HG03039 (cell line): ENCODE measurements at regions not wholly inside any gene's neighbourhood (a gene's known extent, or its start where the extent isn't known, plus 50 kb on each side); places are given as distances from the start of the nearest gene placed in this dataset.
"Not testable (repeated sequence)": the region's sequence is repeated elsewhere in the genome, so short reads cannot be mapped to it uniquely, and the experiment has no call there.

Experiments
- ATAC-seq: cut with Tn5 transposase; IDR thresholded peaks from one replicate; pipeline ENCODE4 v1.9.1; 2021; ENCODE audit warnings: mild to moderate bottlenecking, moderate library complexity; ENCODE audit not compliant: unreplicated experiment

DNA sequence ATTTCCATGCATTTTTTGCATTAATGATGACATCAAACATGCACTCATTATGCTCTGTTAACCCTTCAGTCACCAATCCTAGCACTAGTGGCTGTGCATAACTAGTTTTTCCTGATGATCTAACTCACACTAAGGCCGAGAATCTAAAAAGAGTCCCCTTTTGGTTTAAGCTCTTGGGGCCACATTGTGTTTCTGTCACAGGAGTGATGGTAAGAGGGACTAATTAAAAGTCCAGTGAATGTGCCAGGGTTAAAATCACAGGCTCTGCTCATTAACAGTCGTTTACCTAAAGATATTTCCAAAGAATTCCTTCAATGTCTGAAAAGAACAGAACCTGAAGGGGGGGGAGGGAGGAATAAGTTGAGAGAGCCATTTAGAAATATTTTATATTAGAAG is 359.0 kb upstream of the ANKRD30A start:
- ATAC-seq, result no peak

DNA sequence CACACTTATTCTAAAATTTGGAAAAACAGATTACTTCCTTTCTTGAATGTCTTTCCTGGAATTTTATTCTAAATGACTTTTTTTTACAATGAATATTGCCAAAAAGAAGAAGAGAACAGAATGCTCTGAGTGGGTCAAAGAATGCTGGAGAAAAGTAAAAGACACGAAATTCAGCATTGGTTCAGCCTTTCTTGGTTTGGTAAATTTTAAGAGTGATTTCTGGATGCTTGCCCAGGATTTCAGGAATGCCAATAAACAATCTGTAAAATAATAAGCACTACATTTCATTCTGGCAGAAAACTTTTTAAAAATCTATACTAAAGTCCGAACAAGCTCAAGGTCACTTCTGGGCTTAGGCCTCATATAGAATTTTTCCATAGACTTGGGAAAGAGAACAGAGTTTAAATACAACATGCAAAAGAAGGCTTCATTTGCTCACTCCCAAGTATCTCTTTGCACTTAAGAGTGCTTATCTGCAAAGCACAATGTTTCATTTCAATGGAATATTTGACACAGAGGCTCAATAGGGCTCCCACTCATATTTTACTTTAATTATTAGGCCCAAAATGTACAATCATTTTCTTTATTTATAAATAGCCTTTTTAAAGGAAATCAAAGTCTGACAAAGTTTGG is 359.5 kb upstream of the ANKRD30A start:
- ATAC-seq, result no peak

DNA sequence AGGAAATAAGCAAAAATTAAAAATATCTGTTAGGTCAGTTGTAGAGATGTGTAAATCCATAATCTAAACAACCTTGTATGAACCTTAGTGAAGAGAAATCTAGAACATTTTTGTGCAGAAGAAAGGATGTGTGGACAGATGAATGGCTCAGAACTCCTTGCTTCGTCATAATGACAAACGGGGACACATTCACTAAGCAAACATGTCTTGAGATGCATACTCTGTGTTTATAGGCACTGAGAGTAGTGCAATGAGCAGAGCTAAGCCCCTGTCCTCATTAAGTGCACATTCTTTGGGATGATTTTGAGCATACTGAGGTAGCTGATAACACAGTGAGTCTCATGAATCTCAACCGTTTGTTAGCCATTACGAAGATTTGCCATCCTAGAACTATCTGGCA is 360.6 kb upstream of the ANKRD30A start:
- ATAC-seq, result no peak

DNA sequence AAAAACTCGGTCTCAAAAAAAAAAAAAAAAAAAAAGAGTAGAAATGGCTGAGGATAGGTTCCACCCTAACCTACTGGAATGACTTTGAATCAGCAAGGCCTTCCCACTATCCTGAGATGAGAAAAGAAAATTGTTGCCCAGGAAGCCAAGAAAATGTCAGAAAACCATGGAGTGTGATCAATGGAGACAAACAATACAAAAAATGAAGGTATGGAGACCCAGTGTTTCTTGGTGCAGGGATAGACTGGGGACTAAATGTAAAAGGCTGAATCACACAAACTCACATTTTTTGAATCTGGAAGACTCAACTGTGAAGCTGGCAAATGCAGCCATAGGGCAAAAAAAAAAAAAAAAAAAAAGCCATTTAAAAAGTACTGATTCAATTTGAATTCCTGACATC is 364.3 kb upstream of the ANKRD30A start:
- no peak for ATAC-seq

DNA sequence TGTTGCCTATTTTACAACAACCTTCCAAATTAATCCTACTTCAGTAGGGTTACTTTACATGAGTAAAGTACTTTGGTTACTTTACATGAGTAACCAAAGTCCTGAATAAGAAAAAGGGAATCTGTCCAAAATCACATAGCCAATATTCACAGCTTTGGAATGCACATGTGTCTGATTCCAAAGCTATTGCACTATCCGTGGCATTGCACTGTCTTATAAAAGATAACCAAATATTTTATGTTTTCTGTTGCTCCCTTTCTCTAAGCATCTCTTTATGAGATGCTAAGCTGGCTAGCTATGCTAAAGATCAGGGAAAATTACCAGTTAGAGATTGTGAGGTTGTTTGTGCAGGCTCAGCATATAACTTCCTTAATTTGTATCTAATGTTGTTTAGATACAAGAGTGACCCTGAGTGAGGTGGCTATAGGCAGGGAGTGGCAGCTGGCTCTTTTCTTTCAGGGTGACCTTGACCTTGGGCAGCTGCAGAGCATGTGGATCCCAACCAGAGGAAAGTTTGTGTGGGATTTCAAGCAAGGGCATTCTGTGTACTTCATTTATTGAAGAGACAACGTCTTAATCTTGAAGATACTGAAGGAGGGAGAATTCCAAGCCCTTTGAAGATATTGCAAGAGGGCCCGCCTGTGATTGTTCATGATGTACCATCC is 366.1 kb upstream of the ANKRD30A start:
- ATAC-seq, result no peak

DNA sequence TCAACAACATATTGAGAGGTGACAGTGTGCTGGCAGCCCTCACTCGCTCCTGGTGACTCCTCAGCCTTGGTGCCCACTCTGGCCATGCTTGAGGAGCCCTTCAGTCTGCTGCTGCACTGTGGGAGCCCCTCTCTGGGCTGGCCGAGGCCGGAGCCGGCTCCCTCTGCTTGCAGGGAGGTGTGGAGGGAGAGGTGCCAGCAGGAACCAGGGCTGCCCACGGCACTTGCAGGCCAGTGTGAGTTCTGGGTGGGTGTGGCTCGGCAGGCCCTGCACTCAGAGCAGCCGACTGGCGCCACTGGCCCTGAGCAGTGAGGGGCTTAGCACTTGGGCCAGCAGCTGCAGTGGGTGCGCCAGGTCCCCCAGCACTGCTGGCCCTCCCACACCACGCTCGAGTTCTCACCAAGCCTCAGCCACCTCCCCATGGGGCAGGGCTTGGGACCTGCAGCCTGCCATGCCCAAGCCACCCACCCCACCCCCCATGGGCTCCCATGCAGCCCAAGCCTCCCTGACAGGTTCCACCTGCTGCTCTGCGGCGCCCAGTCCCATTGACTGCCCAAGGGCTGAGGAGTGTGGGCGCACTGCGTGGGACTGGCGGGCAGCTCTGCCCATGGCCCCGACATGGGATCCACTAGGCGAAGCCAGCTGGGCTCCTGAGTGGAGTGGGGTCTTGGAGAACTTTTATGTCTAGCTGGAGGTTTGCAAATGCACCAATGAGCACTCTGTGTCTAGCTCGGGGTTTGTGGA is 377.1 kb upstream of the ANKRD30A start:
- no peak for ATAC-seq

DNA sequence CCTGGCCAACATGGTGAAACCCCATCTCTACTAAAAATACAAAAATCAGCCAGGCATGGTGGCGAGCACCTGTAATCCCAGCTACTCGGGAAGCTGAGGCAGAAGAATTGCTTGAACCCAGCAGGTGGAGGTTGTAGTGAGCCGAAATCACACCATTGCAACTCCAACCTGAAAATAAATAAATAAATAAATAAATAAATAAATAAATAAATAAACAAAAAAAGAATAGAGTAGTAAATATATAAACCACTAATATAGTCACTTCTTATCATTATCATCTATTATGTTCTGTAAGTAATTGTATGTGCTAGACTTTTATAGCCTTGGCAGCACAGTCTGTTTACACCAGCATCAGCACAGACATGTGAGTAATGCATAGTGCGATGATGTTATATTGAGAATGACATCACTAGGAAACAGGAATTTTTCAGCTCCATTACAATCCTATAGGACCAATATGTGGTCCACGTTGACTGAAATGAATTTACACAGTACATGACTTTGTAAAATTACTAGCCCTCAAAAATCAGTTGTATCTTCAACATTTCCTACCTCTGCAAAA is 385.4 kb upstream of the ANKRD30A start:
- no peak for ATAC-seq

DNA sequence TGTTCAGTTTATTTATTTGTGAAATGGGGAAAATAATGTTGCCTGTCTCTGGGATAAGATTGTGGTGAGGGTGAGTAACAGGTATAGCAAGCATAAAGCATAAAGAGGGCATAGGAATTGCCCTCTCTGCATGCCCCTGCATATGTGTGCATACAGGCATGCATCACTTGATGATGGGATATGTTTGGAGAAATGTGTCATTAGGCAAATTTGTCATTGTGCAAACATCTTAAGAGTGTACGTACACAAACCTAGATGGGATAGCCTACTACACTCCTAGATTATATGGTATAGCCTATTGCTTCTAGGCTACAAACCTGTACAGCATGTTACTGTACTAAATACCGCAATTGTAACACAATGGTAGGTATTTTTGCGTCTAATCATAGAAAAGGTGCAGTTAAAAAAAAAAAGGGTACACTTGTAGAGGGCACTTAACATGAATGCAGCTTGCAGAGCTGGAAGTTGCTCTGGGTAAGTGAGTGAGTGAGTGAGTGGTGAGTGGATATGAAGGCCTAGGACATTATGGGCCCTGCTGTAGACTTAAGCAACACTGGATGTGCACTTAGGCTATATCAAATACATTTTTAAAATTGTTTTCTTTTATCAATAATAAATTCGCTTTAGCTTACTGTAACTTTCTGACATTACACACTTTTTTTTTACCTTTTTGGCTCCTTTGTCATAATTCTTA is 386.5 kb upstream of the ANKRD30A start:
- no peak for ATAC-seq

DNA sequence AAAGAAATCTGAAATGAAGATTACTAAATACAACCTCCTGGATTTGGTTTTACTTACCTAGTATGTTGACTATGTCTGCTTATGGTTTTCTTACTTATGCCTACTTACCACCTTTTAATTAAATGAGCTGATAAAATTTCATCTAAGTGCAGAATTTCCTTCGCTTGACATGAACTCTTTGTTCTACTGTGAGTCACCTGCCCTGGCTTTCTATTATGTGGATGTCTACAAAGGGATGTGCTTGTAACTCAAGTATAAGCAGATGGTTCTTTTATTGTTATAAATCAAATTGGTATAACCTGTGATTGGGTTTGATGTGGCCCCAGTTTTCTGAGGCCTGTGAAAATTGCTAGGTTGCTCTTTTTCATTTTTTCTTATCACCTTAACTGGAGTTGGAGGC is 389.1 kb upstream of the ANKRD30A start:
- no peak for ATAC-seq

DNA sequence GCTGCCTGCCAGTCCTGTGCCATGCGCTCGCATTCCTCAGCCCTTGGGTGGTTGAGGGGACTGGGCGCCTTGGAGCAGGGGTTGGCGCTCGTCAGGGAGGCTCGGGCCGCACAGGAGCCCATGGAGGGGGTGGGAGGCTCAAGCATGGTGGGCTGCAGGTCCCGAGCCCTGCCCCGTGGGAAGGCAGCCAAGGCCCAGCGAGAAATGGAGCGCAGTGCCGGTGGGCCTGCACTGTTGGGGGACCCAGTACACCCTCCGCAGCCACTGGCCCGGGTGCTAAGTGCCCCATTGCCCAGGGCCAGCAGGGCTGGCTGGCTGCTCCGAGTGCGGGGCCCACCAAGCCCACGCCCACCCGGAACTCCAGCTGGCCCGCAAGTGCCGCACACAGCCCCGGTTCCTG is 390.8 kb upstream of the ANKRD30A start:
- not testable (repeated sequence) for ATAC-seq

DNA sequence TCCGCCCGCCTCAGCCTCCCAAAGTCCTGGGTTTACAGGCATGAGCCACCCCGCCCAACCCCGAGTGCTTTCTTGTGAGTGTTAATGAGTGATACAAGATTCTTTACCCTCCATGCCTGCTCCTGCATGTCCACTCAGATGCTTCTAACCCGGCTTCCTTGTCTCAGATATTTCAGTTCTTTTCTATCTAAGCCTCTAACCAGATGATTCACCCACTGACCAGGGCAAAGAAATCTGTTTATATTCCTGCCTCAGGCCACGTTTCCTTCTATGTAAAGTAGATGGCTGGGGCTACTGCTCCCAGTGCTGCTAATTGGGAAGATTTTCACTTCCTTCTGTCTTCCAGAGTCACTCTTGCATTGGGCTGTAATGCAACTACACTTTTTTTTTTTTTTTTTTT is 395.1 kb upstream of the ANKRD30A start:
- ATAC-seq, result no peak

DNA sequence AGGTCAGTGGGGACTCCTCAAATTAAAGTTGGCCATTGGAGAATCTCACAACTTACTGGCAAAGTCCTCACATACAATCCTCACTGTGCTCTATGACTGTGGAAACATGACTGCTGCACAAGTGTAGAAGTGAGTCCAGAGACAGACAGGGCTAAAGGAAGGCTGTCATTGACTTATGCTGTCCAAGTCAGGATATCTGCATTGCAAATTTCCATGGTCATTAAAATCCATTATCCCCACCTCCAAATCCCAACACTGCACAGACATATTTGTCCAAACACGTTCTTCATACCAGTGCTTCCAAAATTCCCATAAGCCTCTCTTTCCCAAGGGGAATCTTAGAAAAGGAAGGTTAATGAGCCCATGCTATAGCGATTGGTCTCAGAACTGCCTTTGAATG is 396.8 kb upstream of the ANKRD30A start:
- ATAC-seq, result no peak

DNA sequence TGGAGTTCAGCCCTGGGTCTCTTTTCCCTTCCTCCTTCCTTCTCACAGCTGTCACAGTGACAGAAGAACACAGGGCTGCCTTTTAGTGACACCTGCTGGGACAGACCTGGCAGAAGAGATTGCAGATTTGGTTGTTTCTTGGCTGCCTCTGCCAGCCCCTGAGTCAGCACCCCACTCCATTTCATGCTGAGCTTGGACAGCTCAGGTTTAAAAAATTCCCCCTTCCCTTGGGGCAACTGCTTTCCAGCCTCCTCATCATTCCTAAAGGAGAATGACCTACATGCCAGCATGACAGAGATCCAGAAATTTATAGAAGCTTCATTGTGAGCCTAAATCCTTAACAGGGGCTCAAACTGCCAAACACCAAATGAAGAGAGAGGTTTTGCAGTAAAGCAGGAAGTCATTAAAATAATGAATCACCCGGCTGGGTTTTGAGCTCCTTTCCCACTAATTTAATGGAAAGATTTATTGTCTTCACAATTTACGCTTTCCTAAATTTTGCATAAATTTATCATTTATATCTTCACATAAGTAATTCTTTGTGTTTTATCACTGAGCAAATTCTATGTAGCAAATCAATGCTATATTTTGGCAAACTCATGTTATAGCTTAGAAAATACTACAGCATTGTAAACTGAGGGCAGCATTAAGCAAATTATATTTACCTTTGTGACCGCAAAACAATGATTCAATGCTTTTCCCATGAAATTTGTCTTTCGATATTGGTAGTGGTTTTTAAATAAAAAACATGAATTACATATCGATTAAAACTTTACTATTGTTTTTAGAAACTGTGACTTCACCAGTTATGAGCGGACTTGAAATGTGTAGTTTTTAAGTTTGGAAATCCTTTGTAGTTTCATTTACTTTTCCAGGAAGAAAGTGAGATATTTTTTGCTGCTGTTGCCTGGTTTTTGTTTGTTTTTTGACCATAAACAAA is 399.5 kb upstream of the ANKRD30A start:
- ATAC-seq, result no peak

DNA sequence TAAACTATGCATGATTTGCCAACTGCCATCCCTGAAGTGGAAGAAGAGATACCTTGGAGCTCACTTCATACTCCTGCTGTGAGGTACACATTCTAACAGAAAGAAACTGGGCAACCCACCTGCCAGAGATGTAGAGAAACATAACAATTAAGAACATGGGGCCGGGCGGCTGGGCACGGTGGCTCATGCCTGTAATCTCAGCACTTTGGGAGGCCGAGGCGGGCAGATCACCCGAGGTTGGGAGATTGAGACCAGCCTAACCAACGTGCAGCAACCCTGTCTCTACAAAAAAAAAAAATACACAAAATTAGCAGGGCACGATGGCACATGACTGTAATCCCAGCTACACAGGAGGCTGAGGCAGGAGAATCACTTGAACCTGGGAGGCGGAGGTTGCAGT is 402.6 kb upstream of the ANKRD30A start:
- no peak for ATAC-seq

DNA sequence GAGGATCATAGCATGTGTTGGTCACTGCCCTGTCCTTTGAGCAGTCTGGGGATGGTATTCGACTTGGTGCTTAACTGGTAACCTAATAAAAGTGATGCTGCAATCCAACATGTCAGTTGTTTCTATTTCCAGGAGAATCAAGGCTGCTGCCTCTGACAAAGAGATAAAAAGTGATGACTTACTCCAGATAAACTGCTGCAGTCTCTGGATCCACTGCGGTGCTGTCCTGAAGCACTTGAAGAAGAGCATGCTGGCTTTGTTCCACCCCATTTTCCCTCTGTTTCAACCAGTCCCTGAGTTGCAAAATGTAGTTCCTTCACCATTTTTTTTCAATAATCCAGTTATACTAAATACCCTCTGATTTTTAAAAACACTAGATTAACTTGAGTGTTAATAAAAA is 403.5 kb upstream of the ANKRD30A start:
- ATAC-seq, result no peak

DNA sequence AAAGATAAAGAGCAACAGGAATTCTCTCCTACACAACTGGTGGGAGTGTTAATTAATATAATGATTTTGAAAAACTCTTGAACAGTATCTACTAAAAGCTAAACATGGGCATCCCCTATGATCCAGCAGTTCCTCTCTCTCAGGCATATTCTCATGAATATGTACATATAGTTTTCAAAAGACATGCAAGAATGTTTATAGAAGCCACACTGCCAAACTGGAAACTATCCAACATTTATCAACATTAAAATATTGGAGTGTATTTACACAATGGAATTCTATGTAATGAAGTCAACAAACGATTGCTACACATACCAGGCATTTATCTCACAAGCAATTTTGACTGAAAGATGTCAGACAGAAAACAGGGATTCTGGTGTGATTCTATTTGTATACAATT is 404.5 kb upstream of the ANKRD30A start:
- no peak for ATAC-seq

DNA sequence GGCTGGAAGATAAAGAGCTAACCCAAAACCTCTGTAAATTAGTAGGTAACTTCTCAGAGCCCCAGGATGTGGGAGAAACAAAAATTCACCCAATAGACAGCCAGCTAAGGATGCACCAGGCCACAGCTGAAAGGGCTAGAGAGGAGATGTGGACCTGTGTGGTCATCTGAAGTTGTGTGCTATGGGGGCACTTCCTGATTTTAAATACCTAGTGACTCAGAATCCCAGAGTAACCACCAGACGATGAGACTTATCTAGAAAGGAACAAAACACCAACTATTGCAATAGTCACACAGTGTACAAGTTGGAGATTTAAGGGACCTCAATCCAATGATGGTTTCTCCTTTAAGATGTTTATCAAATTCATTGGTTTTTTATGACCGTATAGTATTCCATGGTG is 408.3 kb upstream of the ANKRD30A start:
- ATAC-seq, result no peak

DNA sequence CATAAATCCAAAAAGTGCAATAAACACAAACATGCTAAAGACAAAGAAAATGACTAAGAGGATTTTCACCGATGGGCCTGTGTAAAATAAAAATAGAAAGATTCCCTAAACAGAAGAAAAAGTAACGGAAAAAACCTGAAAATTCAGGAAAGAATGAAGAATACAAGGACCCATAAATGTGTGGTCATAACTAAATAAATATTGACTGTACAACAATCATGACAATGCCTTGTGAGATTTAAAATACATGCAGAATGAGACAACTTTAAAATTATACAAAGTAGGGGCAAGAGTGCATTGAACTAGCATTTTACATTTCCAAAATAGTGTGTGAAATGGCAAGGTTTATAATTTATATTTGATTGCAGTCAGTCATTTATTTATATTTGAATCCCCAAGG is 409.1 kb upstream of the ANKRD30A start:
- no peak for ATAC-seq

DNA sequence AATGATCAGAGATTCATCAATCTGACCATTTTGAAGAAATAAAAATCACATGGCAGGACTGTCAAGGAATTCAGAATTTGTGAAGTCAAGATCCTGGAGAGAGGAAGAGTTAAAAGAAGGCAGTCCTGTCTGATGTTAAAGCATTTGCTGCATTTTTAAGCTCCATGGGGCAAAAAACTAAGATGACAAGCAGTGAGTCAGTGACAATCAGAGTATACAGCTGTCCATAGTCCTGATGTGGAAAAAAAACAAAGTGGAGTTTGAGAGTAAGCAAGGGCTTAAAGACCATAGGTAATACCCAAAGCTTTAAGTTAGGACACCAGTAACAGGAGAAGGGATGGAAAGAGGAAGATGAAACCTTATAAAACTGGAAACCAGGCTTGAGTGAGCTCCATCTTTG is 412.7 kb upstream of the ANKRD30A start:
- ATAC-seq, result no peak

DNA sequence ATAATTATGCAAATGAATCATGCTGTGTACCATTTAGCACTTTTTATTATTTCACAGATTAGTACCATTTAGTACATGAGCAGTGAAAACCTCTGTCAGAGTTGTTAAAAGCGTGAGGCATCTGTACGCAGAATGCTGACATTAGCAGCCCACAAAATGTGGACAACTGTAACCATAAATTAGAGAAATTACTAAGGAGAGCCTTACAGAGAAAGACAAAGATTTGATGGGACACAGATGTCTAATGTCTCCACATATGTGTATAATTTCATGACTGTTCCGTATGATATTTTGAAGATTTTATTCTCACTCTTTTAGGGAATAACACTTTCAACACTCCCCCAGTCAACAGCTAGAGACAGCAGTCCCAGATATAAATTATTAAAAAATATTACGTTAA is 414.0 kb upstream of the ANKRD30A start:
- ATAC-seq, result no peak
